ENCODE measurements at regions not wholly inside any gene's neighbourhood (a gene's known extent, or its start where the extent isn't known, plus 50 kb on each side); places are given as distances from the start of the nearest gene placed in this dataset.

- Histone ChIP-seq H3K27ac (ENCODE audit: extremely low read depth, low read depth, low read length) (no peak overlapping the region), H3K9me3 (ENCODE audit: control insufficient read depth, insufficient read depth, low read depth, low read length) (no peaks in the 10 kb centered on the region), H3K36me3 (ENCODE audit: control insufficient read depth in 2 of 2, insufficient read depth in 1 of 2, low read length in 2 of 2) (no peaks in the 10 kb centered on the region), H3K4me1 (ENCODE audit: control insufficient read depth, insufficient read depth, low read length) (no peaks in the 10 kb centered on the region), H3K4me3 (ENCODE audit: low read depth, low read length) (no peak overlapping the region)
- ChIA-PET CTCF (no interaction called here), POLR2A (no interaction called here)
- TF ChIP-seq KLF1 (tag by site-specific recombination; IDR thresholded peaks at IDR 0.05) (no peak), ZSCAN18 (tag by site-specific recombination; IDR thresholded peaks at IDR 0.05) (no peak), ZNF302 (tag by site-specific recombination; IDR thresholded peaks at IDR 0.05; ENCODE audit: low read depth) (no peak), TCF7L2 (IDR thresholded peaks at IDR 0.05; ENCODE audit: borderline replicate concordance, low read depth, low read length) (no peak), AEBP2 (tag by site-specific recombination; IDR thresholded peaks at IDR 0.05; ENCODE audit: borderline replicate concordance) (no peak), ZNF16 (tag by site-specific recombination; IDR thresholded peaks at IDR 0.05; ENCODE audit: low read depth) (no peak), MYNN (tag by site-specific recombination; IDR thresholded peaks at IDR 0.05; ENCODE audit: borderline replicate concordance) (no peak)
These were observed 129.3 kb downstream of the TMA16 start for GRCh38 chr4:163623787-163624186.

- POLR2A ChIA-PET: no interaction called here
- Histone ChIP-seq H3K36me3 (ENCODE audit: control insufficient read depth in 2 of 2, insufficient read depth in 1 of 2, low read length in 2 of 2) (no peaks in the 10 kb centered on the region), H3K9me3 (ENCODE audit: control insufficient read depth, insufficient read depth, low read depth, low read length) (no peaks in the 10 kb centered on the region), H3K4me3 (ENCODE audit: low read depth, low read length) (no peak overlapping the region), H3K27ac (ENCODE audit: extremely low read depth, low read depth, low read length) (no peak overlapping the region), H3K4me1 (ENCODE audit: control insufficient read depth, insufficient read depth, low read length) (no peaks in the 10 kb centered on the region)
- CTCF ChIA-PET: no interaction called here
- TF ChIP-seq ZNF747 (tag by site-specific recombination; IDR thresholded peaks at IDR 0.05): no peak
- no peak for TF ChIP-seq ZFP3 (tag by site-specific recombination; IDR thresholded peaks at IDR 0.05; ENCODE audit: low read depth)
- TF ChIP-seq ZNF221 (tag by site-specific recombination; IDR thresholded peaks at IDR 0.05; ENCODE audit: borderline replicate concordance): no peak
- no peak for TF ChIP-seq ZNF596 (tag by site-specific recombination; IDR thresholded peaks at IDR 0.05)
- no peak for TF ChIP-seq ZNF768 (tag by site-specific recombination; IDR thresholded peaks at IDR 0.05)
- TF ChIP-seq ZNF561 (tag by site-specific recombination; IDR thresholded peaks at IDR 0.05; ENCODE audit: borderline replicate concordance): no peak
- no peak for TF ChIP-seq PBX3 (CRISPR knock-in tag; IDR thresholded peaks at IDR 0.05)
- TF ChIP-seq ZNF473 (tag by site-specific recombination; IDR thresholded peaks at IDR 0.05): no peak
- TF ChIP-seq ZFP69B (tag by site-specific recombination; IDR thresholded peaks at IDR 0.05): no peak
- no peak for TF ChIP-seq YY2 (tag by site-specific recombination; IDR thresholded peaks at IDR 0.05)
- TF ChIP-seq HIC1 (tag by site-specific recombination; IDR thresholded peaks at IDR 0.05): no peak
- no peak for TF ChIP-seq SETDB1 (IDR thresholded peaks at IDR 0.05; ENCODE audit: insufficient read length, low read length)
- no peak for TF ChIP-seq GLIS1 (tag by site-specific recombination; IDR thresholded peaks at IDR 0.05)
These were observed 130.2 kb downstream of the TMA16 start for GRCh38 chr4:163624727-163625126.
